H9 (cell line): ENCODE measurements at regions not wholly inside any gene's neighbourhood (a gene's known extent, or its start where the extent isn't known, plus 50 kb on each side); places are given as distances from the start of the nearest gene placed in this dataset.

ENCODE experiments used
- DNase-seq: peaks from one replicate; pipeline ENCODE4 v3.0.0-alpha.2; 2017
- H2AFZ ChIP-seq: one replicate; pipeline ENCODE4 v1.6.1; 2013; ENCODE audit warnings: mild to moderate bottlenecking, low read length, control low read depth, moderate library complexity
- H2AK5ac ChIP-seq: 2 replicates; pipeline ENCODE4 v1.6.1; 2013; ENCODE audit warnings: low read length, control low read depth, mixed read lengths; ENCODE audit not compliant: insufficient read length
- H2BK120ac ChIP-seq: one replicate; pipeline ENCODE4 v1.6.1; 2013; ENCODE audit warnings: low read depth, mild to moderate bottlenecking, low read length, control low read depth, inconsistent platforms; ENCODE audit not compliant: poor library complexity, severe bottlenecking
- H2BK12ac ChIP-seq: 2 replicates; pipeline ENCODE4 v1.6.1; 2013; ENCODE audit warnings: low read length, control low read depth, mixed read lengths, low read depth; ENCODE audit not compliant: insufficient read length
- H2BK15ac ChIP-seq: 2 replicates; pipeline ENCODE4 v1.6.1; 2013; ENCODE audit warnings: low read depth, low read length, control low read depth
- H2BK20ac ChIP-seq: one replicate; pipeline ENCODE4 v1.6.1; 2013; ENCODE audit warnings: low read depth, mild to moderate bottlenecking, low read length, control low read depth, inconsistent platforms; ENCODE audit not compliant: poor library complexity, severe bottlenecking
- H2BK5ac ChIP-seq: 2 replicates; pipeline ENCODE4 v1.6.1; 2013; ENCODE audit warnings: low read length, control low read depth, mixed read lengths; ENCODE audit not compliant: insufficient read length
- H3K14ac ChIP-seq: 2 replicates; pipeline ENCODE4 v1.6.1; 2013; ENCODE audit warnings: low read length, control low read depth; ENCODE audit not compliant: insufficient read depth
- H3K18ac ChIP-seq: 2 replicates; pipeline ENCODE4 v1.6.1; 2013; ENCODE audit warnings: low read depth, mild to moderate bottlenecking, mixed read lengths, low read length, control low read depth; ENCODE audit not compliant: insufficient read length
- H3K23ac ChIP-seq: 2 replicates; pipeline ENCODE4 v1.6.1; 2013; ENCODE audit warnings: low read length, control low read depth, mixed read lengths, low read depth; ENCODE audit not compliant: insufficient read length
- H3K23me2 ChIP-seq: 2 replicates; pipeline ENCODE4 v1.6.1; 2013; ENCODE audit warnings: low read depth, mild to moderate bottlenecking, mixed read lengths, low read length, control low read depth; ENCODE audit not compliant: insufficient read length, poor library complexity, severe bottlenecking
- H3K27ac ChIP-seq: 2 replicates; pipeline ENCODE4 v1.5.1; 2013; ENCODE audit warnings: low read length, control low read depth, mixed read lengths, low read depth; ENCODE audit not compliant: insufficient read length
- H3K27me3 ChIP-seq: 2 replicates; pipeline ENCODE4 v1.6.1; 2013; ENCODE audit warnings: low read length, control low read depth, inconsistent platforms; ENCODE audit not compliant: insufficient read depth
- H3K4ac ChIP-seq: 2 replicates; pipeline ENCODE4 v1.6.1; 2013; ENCODE audit warnings: low read depth, mild to moderate bottlenecking, control low read depth, inconsistent platforms, low read length, moderate library complexity
- H3K4me1 ChIP-seq: 2 replicates; pipeline ENCODE4 v1.6.1; 2013; ENCODE audit warnings: low read length, control low read depth, inconsistent platforms; ENCODE audit not compliant: insufficient read depth
- H3K4me2 ChIP-seq: 2 replicates; pipeline ENCODE4 v1.6.1; 2013; ENCODE audit warnings: low read length, control low read depth, mixed read lengths; ENCODE audit not compliant: insufficient read length, insufficient read depth
- H3K56ac ChIP-seq: 2 replicates; pipeline ENCODE4 v1.6.1; 2013; ENCODE audit warnings: low read depth, mild to moderate bottlenecking, mixed read lengths, low read length, control low read depth; ENCODE audit not compliant: insufficient read length
- H3K79me1 ChIP-seq: 2 replicates; pipeline ENCODE4 v1.6.1; 2013; ENCODE audit warnings: low read depth, mild to moderate bottlenecking, moderate library complexity, low read length, control low read depth, inconsistent platforms; ENCODE audit not compliant: insufficient read depth, poor library complexity, severe bottlenecking
- H3K79me2 ChIP-seq: 2 replicates; pipeline ENCODE4 v1.6.1; 2013; ENCODE audit warnings: low read length, control low read depth, inconsistent platforms; ENCODE audit not compliant: insufficient read depth
- H3K9ac ChIP-seq: 2 replicates; pipeline ENCODE4 v1.6.1; 2013; ENCODE audit warnings: low read length, control low read depth, mixed read lengths; ENCODE audit not compliant: insufficient read length; ENCODE audit errors: extremely low read depth
- H3K9me3 ChIP-seq: one replicate; pipeline ENCODE4 v1.6.1; 2013; ENCODE audit warnings: low read depth, low read length, inconsistent platforms; ENCODE audit not compliant: control insufficient read depth
- H3T11ph ChIP-seq: one replicate; pipeline ENCODE4 v1.6.1; 2013; ENCODE audit warnings: mild to moderate bottlenecking, low read length, control low read depth, inconsistent platforms
- H4K20me1 ChIP-seq: one replicate; pipeline ENCODE4 v1.6.1; 2013; ENCODE audit not compliant: control insufficient read depth, insufficient read length, insufficient read depth
- H4K5ac ChIP-seq: 2 replicates; pipeline ENCODE4 v1.6.1; 2013; ENCODE audit warnings: low read depth, mild to moderate bottlenecking, mixed read lengths, low read length, control low read depth; ENCODE audit not compliant: insufficient read length
- H4K8ac ChIP-seq: replicated peaks from 2 replicates; pipeline ENCODE4 v1.6.1; 2013; ENCODE audit warnings: low read length, control low read depth, mixed read lengths, low read depth; ENCODE audit not compliant: insufficient read length
- H4K91ac ChIP-seq: 2 replicates; pipeline ENCODE4 v1.6.1; 2013; ENCODE audit warnings: low read depth, mild to moderate bottlenecking, moderate library complexity, mixed read lengths, low read length, control low read depth; ENCODE audit not compliant: insufficient read length
- H3K27ac Mint-ChIP-seq, 3 experiments: 2 replicates in 2 of 3; 3 replicates in 1 of 3; pipeline ENCODE4 v1.8.0; 2020 to 2021; ENCODE audit warnings: mixed read lengths in 3 of 3, mild to moderate bottlenecking in 1 of 3, moderate library complexity in 1 of 3
- H3K27me3 Mint-ChIP-seq: 2 replicates; pipeline ENCODE4 v1.8.0; 2021; ENCODE audit warnings: low read depth, mild to moderate bottlenecking, moderate library complexity, mixed read lengths
- H3K36me3 Mint-ChIP-seq, 3 experiments: 2 replicates in 2 of 3; 3 replicates in 1 of 3; pipeline ENCODE4 v1.8.0; 2020 to 2021; ENCODE audit warnings: low read depth in 3 of 3, mixed read lengths in 3 of 3; ENCODE audit not compliant: insufficient read depth in 1 of 3
- H3K4me1 Mint-ChIP-seq, 2 experiments: 2 replicates each; pipeline ENCODE4 v1.8.0; 2020; ENCODE audit warnings: mixed read lengths in 2 of 2
- H3K4me3 Mint-ChIP-seq, 2 experiments: 2 replicates in 1 of 2; 3 replicates in 1 of 2; pipeline ENCODE4 v1.8.0; 2020 to 2021; ENCODE audit warnings: mild to moderate bottlenecking in 2 of 2, mixed read lengths in 2 of 2, moderate library complexity in 1 of 2
- H3K9me3 Mint-ChIP-seq, 2 experiments: 2 replicates in 1 of 2; 3 replicates in 1 of 2; pipeline ENCODE4 v1.8.0; 2020; ENCODE audit warnings: mild to moderate bottlenecking in 2 of 2, mixed read lengths in 2 of 2, moderate library complexity in 1 of 2
- WGBS: extraction: QIAGEN DNeasy Blood & Tissue Kit; methylation state at CpG from one replicate; pipeline ENCODE4 v1.1.7; 2013; ENCODE audit warnings: missing lambda C conversion rate, low lambda C conversion rate, mixed read lengths; ENCODE audit not compliant: insufficient read length; ENCODE audit errors: extremely low coverage; 5-methylcytosine and 5-hydroxymethylcytosine counted together
- TF ChIP-seq, protein P1 (sequence below): fragments of 200-600 bp; sonication (generic); conservative IDR thresholded peaks from 3 replicates; pipeline ENCODE4 v1.8.0; 2021; ENCODE audit warnings: antibody characterized with exemption, mild to moderate bottlenecking

GRCh38 chr22:22156716-22157347 is 87.8 kb upstream of the VPREB1 start:
- no peaks in the 10 kb centered on the region for H3K4me1 Mint-ChIP-seq
- H3K27ac Mint-ChIP-seq, result no peak overlapping the region
- H3K9me3 Mint-ChIP-seq, result peaks cover 3 to 4% of the 10 kb centered on the region in 2 experiments; a peak in 3 of 5 replicates
- no peak overlapping the region for H3K9ac ChIP-seq
- TF ChIP-seq, protein P1, sequence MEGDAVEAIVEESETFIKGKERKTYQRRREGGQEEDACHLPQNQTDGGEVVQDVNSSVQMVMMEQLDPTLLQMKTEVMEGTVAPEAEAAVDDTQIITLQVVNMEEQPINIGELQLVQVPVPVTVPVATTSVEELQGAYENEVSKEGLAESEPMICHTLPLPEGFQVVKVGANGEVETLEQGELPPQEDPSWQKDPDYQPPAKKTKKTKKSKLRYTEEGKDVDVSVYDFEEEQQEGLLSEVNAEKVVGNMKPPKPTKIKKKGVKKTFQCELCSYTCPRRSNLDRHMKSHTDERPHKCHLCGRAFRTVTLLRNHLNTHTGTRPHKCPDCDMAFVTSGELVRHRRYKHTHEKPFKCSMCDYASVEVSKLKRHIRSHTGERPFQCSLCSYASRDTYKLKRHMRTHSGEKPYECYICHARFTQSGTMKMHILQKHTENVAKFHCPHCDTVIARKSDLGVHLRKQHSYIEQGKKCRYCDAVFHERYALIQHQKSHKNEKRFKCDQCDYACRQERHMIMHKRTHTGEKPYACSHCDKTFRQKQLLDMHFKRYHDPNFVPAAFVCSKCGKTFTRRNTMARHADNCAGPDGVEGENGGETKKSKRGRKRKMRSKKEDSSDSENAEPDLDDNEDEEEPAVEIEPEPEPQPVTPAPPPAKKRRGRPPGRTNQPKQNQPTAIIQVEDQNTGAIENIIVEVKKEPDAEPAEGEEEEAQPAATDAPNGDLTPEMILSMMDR, result peak; percentile 82
- H3K27ac ChIP-seq, result no peak overlapping the region
- H3K79me1 ChIP-seq, result no peaks in the 10 kb centered on the region
- no peak overlapping the region for H2BK120ac ChIP-seq
- H3K4me3 Mint-ChIP-seq, result no peak overlapping the region
- no peak overlapping the region for H2BK12ac ChIP-seq
- H2AK5ac ChIP-seq, result no peak overlapping the region
- no peak overlapping the region for H2AFZ ChIP-seq
- no peak overlapping the region for H3K18ac ChIP-seq
- H4K20me1 ChIP-seq, result no peaks in the 10 kb centered on the region
- no peak overlapping the region for H3K23ac ChIP-seq
- peaks cover 97% of the 10 kb centered on the region for H3K27me3 Mint-ChIP-seq
- no peak overlapping the region for H3K4ac ChIP-seq
- H3K23me2 ChIP-seq, result no peaks in the 10 kb centered on the region
- H3K9me3 ChIP-seq, result no peaks in the 10 kb centered on the region
- peaks cover 53% of the 10 kb centered on the region for H3K27me3 ChIP-seq
- H2BK5ac ChIP-seq, result no peak overlapping the region
- no peak overlapping the region for H2BK20ac ChIP-seq
- no peak overlapping the region for H3K56ac ChIP-seq
- no peaks in the 10 kb centered on the region for H3K36me3 Mint-ChIP-seq
- H3K14ac ChIP-seq, result no peak overlapping the region
- H4K91ac ChIP-seq, result no peak overlapping the region
- WGBS, result no CpG with 5 or more reads among the region's 9 CpGs
- no peak overlapping the region for H3T11ph ChIP-seq
- DNase-seq, result peak; percentile 68
- no peaks in the 10 kb centered on the region for H3K4me1 ChIP-seq
- H3K79me2 ChIP-seq, result no peaks in the 10 kb centered on the region
- no peak overlapping the region for H4K5ac ChIP-seq
- no peak overlapping the region for H4K8ac ChIP-seq
- no peak overlapping the region for H2BK15ac ChIP-seq
- no peak overlapping the region for H3K4me2 ChIP-seq
